ENCODE measurements at regions not wholly inside any gene's neighbourhood (a gene's known extent, or its start where the extent isn't known, plus 50 kb on each side); places are given as distances from the start of the nearest gene placed in this dataset.

GRCh38 chr11:104830508-104830907 is 67.8 kb downstream of the CASP12 start:
- TF ChIP-seq CTCF (IDR thresholded peaks at IDR 0.05; ENCODE audit: insufficient read depth, low read length, poor library complexity, severe bottlenecking) (no peak), EZH2phosphoT487 (conservative IDR thresholded peaks at IDR 0.05; ENCODE audit: low read length) (no peak)

All from SU-DHL-6 (cell line).